H9 (cell line): ENCODE measurements at regions not wholly inside any gene's neighbourhood (a gene's known extent, or its start where the extent isn't known, plus 50 kb on each side); places are given as distances from the start of the nearest gene placed in this dataset.

ENCODE experiments used
- DNase-seq: peaks from one replicate; pipeline ENCODE4 v3.0.0-alpha.2; 2017
- H2AFZ ChIP-seq: one replicate; pipeline ENCODE4 v1.6.1; 2013; ENCODE audit warnings: mild to moderate bottlenecking, low read length, control low read depth, moderate library complexity
- H2AK5ac ChIP-seq: 2 replicates; pipeline ENCODE4 v1.6.1; 2013; ENCODE audit warnings: low read length, control low read depth, mixed read lengths; ENCODE audit not compliant: insufficient read length
- H2BK120ac ChIP-seq: one replicate; pipeline ENCODE4 v1.6.1; 2013; ENCODE audit warnings: low read depth, mild to moderate bottlenecking, low read length, control low read depth, inconsistent platforms; ENCODE audit not compliant: poor library complexity, severe bottlenecking
- H2BK12ac ChIP-seq: 2 replicates; pipeline ENCODE4 v1.6.1; 2013; ENCODE audit warnings: low read length, control low read depth, mixed read lengths, low read depth; ENCODE audit not compliant: insufficient read length
- H2BK15ac ChIP-seq: 2 replicates; pipeline ENCODE4 v1.6.1; 2013; ENCODE audit warnings: low read depth, low read length, control low read depth
- H2BK20ac ChIP-seq: one replicate; pipeline ENCODE4 v1.6.1; 2013; ENCODE audit warnings: low read depth, mild to moderate bottlenecking, low read length, control low read depth, inconsistent platforms; ENCODE audit not compliant: poor library complexity, severe bottlenecking
- H2BK5ac ChIP-seq: 2 replicates; pipeline ENCODE4 v1.6.1; 2013; ENCODE audit warnings: low read length, control low read depth, mixed read lengths; ENCODE audit not compliant: insufficient read length
- H3K14ac ChIP-seq: 2 replicates; pipeline ENCODE4 v1.6.1; 2013; ENCODE audit warnings: low read length, control low read depth; ENCODE audit not compliant: insufficient read depth
- H3K18ac ChIP-seq: 2 replicates; pipeline ENCODE4 v1.6.1; 2013; ENCODE audit warnings: low read depth, mild to moderate bottlenecking, mixed read lengths, low read length, control low read depth; ENCODE audit not compliant: insufficient read length
- H3K23ac ChIP-seq: 2 replicates; pipeline ENCODE4 v1.6.1; 2013; ENCODE audit warnings: low read length, control low read depth, mixed read lengths, low read depth; ENCODE audit not compliant: insufficient read length
- H3K23me2 ChIP-seq: 2 replicates; pipeline ENCODE4 v1.6.1; 2013; ENCODE audit warnings: low read depth, mild to moderate bottlenecking, mixed read lengths, low read length, control low read depth; ENCODE audit not compliant: insufficient read length, poor library complexity, severe bottlenecking
- H3K27ac ChIP-seq: 2 replicates; pipeline ENCODE4 v1.5.1; 2013; ENCODE audit warnings: low read length, control low read depth, mixed read lengths, low read depth; ENCODE audit not compliant: insufficient read length
- H3K27me3 ChIP-seq: 2 replicates; pipeline ENCODE4 v1.6.1; 2013; ENCODE audit warnings: low read length, control low read depth, inconsistent platforms; ENCODE audit not compliant: insufficient read depth
- H3K4ac ChIP-seq: 2 replicates; pipeline ENCODE4 v1.6.1; 2013; ENCODE audit warnings: low read depth, mild to moderate bottlenecking, control low read depth, inconsistent platforms, low read length, moderate library complexity
- H3K4me1 ChIP-seq: 2 replicates; pipeline ENCODE4 v1.6.1; 2013; ENCODE audit warnings: low read length, control low read depth, inconsistent platforms; ENCODE audit not compliant: insufficient read depth
- H3K4me2 ChIP-seq: 2 replicates; pipeline ENCODE4 v1.6.1; 2013; ENCODE audit warnings: low read length, control low read depth, mixed read lengths; ENCODE audit not compliant: insufficient read length, insufficient read depth
- H3K56ac ChIP-seq: 2 replicates; pipeline ENCODE4 v1.6.1; 2013; ENCODE audit warnings: low read depth, mild to moderate bottlenecking, mixed read lengths, low read length, control low read depth; ENCODE audit not compliant: insufficient read length
- H3K79me1 ChIP-seq: 2 replicates; pipeline ENCODE4 v1.6.1; 2013; ENCODE audit warnings: low read depth, mild to moderate bottlenecking, moderate library complexity, low read length, control low read depth, inconsistent platforms; ENCODE audit not compliant: insufficient read depth, poor library complexity, severe bottlenecking
- H3K79me2 ChIP-seq: 2 replicates; pipeline ENCODE4 v1.6.1; 2013; ENCODE audit warnings: low read length, control low read depth, inconsistent platforms; ENCODE audit not compliant: insufficient read depth
- H3K9ac ChIP-seq: 2 replicates; pipeline ENCODE4 v1.6.1; 2013; ENCODE audit warnings: low read length, control low read depth, mixed read lengths; ENCODE audit not compliant: insufficient read length; ENCODE audit errors: extremely low read depth
- H3K9me3 ChIP-seq: one replicate; pipeline ENCODE4 v1.6.1; 2013; ENCODE audit warnings: low read depth, low read length, inconsistent platforms; ENCODE audit not compliant: control insufficient read depth
- H3T11ph ChIP-seq: one replicate; pipeline ENCODE4 v1.6.1; 2013; ENCODE audit warnings: mild to moderate bottlenecking, low read length, control low read depth, inconsistent platforms
- H4K20me1 ChIP-seq: one replicate; pipeline ENCODE4 v1.6.1; 2013; ENCODE audit not compliant: control insufficient read depth, insufficient read length, insufficient read depth
- H4K5ac ChIP-seq: 2 replicates; pipeline ENCODE4 v1.6.1; 2013; ENCODE audit warnings: low read depth, mild to moderate bottlenecking, mixed read lengths, low read length, control low read depth; ENCODE audit not compliant: insufficient read length
- H4K8ac ChIP-seq: replicated peaks from 2 replicates; pipeline ENCODE4 v1.6.1; 2013; ENCODE audit warnings: low read length, control low read depth, mixed read lengths, low read depth; ENCODE audit not compliant: insufficient read length
- H4K91ac ChIP-seq: 2 replicates; pipeline ENCODE4 v1.6.1; 2013; ENCODE audit warnings: low read depth, mild to moderate bottlenecking, moderate library complexity, mixed read lengths, low read length, control low read depth; ENCODE audit not compliant: insufficient read length
- H3K27ac Mint-ChIP-seq, 3 experiments: 2 replicates in 2 of 3; 3 replicates in 1 of 3; pipeline ENCODE4 v1.8.0; 2020 to 2021; ENCODE audit warnings: mixed read lengths in 3 of 3, mild to moderate bottlenecking in 1 of 3, moderate library complexity in 1 of 3
- H3K27me3 Mint-ChIP-seq: 2 replicates; pipeline ENCODE4 v1.8.0; 2021; ENCODE audit warnings: low read depth, mild to moderate bottlenecking, moderate library complexity, mixed read lengths
- H3K36me3 Mint-ChIP-seq, 3 experiments: 2 replicates in 2 of 3; 3 replicates in 1 of 3; pipeline ENCODE4 v1.8.0; 2020 to 2021; ENCODE audit warnings: low read depth in 3 of 3, mixed read lengths in 3 of 3; ENCODE audit not compliant: insufficient read depth in 1 of 3
- H3K4me1 Mint-ChIP-seq, 2 experiments: 2 replicates each; pipeline ENCODE4 v1.8.0; 2020; ENCODE audit warnings: mixed read lengths in 2 of 2
- H3K4me3 Mint-ChIP-seq, 2 experiments: 2 replicates in 1 of 2; 3 replicates in 1 of 2; pipeline ENCODE4 v1.8.0; 2020 to 2021; ENCODE audit warnings: mild to moderate bottlenecking in 2 of 2, mixed read lengths in 2 of 2, moderate library complexity in 1 of 2
- H3K9me3 Mint-ChIP-seq, 2 experiments: 2 replicates in 1 of 2; 3 replicates in 1 of 2; pipeline ENCODE4 v1.8.0; 2020; ENCODE audit warnings: mild to moderate bottlenecking in 2 of 2, mixed read lengths in 2 of 2, moderate library complexity in 1 of 2
- WGBS: extraction: QIAGEN DNeasy Blood & Tissue Kit; methylation state at CpG from one replicate; pipeline ENCODE4 v1.1.7; 2013; ENCODE audit warnings: missing lambda C conversion rate, low lambda C conversion rate, mixed read lengths; ENCODE audit not compliant: insufficient read length; ENCODE audit errors: extremely low coverage; 5-methylcytosine and 5-hydroxymethylcytosine counted together
- TF ChIP-seq, protein P1 (sequence below): fragments of 200-600 bp; sonication (generic); conservative IDR thresholded peaks from 3 replicates; pipeline ENCODE4 v1.8.0; 2021; ENCODE audit warnings: antibody characterized with exemption, mild to moderate bottlenecking

DNA sequence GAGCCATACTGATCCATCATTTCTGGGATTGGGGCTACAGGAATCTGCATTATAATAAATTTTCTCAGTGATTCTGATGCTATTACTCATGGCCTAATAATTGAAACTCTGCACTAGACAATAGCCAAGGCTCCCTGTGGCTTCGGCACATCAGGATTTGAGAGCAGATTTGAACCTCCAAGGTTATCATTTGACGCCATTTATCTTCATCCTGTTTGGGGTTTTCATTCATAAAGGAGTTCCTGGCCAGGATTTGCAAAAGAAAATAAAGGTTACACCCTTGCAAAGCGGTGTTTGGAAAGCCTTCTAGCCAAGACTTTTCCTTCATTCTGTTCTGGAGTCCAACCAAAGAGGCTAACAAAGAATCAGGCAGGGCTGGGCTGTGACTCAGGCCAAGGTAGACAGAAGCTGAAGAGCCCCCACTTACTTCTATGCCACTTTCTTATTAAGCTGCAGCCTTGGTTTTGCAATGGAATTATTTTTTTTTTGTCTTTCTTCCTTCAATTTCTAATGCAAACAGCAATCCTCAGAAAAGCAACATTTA, 330.1 kb downstream of the DHX35 start:
- H3K56ac ChIP-seq = no peak overlapping the region
- H2BK5ac ChIP-seq = no peak overlapping the region
- no peak overlapping the region for H4K91ac ChIP-seq
- H3K9ac ChIP-seq = no peak overlapping the region
- peaks cover 12% of the 10 kb centered on the region for H3K4me1 ChIP-seq
- no peak overlapping the region for H4K5ac ChIP-seq
- H3K23ac ChIP-seq = no peak overlapping the region
- H3K27ac ChIP-seq = no peak overlapping the region
- no peak overlapping the region for H2BK15ac ChIP-seq
- H3K4me2 ChIP-seq = no peak overlapping the region
- no peak overlapping the region for H3K4ac ChIP-seq
- H3K14ac ChIP-seq = no peak overlapping the region
- H3K9me3 Mint-ChIP-seq = peaks cover 16 to 19% of the 10 kb centered on the region in 2 experiments
- H3K9me3 ChIP-seq = no peaks in the 10 kb centered on the region
- TF ChIP-seq, protein P1, sequence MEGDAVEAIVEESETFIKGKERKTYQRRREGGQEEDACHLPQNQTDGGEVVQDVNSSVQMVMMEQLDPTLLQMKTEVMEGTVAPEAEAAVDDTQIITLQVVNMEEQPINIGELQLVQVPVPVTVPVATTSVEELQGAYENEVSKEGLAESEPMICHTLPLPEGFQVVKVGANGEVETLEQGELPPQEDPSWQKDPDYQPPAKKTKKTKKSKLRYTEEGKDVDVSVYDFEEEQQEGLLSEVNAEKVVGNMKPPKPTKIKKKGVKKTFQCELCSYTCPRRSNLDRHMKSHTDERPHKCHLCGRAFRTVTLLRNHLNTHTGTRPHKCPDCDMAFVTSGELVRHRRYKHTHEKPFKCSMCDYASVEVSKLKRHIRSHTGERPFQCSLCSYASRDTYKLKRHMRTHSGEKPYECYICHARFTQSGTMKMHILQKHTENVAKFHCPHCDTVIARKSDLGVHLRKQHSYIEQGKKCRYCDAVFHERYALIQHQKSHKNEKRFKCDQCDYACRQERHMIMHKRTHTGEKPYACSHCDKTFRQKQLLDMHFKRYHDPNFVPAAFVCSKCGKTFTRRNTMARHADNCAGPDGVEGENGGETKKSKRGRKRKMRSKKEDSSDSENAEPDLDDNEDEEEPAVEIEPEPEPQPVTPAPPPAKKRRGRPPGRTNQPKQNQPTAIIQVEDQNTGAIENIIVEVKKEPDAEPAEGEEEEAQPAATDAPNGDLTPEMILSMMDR = no peak
- no peaks in the 10 kb centered on the region for H3K23me2 ChIP-seq
- H3T11ph ChIP-seq = no peak overlapping the region
- H3K18ac ChIP-seq = no peak overlapping the region
- no peak overlapping the region for H2BK20ac ChIP-seq
- no peak overlapping the region for H2BK12ac ChIP-seq
- no peaks in the 10 kb centered on the region for H4K20me1 ChIP-seq
- no peak overlapping the region for H2AK5ac ChIP-seq
- DNase-seq = no peak
- H3K4me3 Mint-ChIP-seq = no peak overlapping the region
- no peaks in the 10 kb centered on the region for H3K27me3 Mint-ChIP-seq
- no peaks in the 10 kb centered on the region for H3K27me3 ChIP-seq
- no peak overlapping the region for H2BK120ac ChIP-seq
- no CpG with 5 or more reads among the region's 3 CpGs for WGBS
- no peak overlapping the region; a peak in 2 of 7 replicates for H3K27ac Mint-ChIP-seq
- H3K4me1 Mint-ChIP-seq = peaks cover 51 to 54% of the 10 kb centered on the region in 2 experiments
- peaks cover 9 to 29% (median 10%) of the 10 kb centered on the region in 3 experiments for H3K36me3 Mint-ChIP-seq
- H3K79me2 ChIP-seq = no peaks in the 10 kb centered on the region
- no peak overlapping the region for H4K8ac ChIP-seq
- H2AFZ ChIP-seq = no peak overlapping the region
- no peaks in the 10 kb centered on the region for H3K79me1 ChIP-seq
